Femur (tissue), 1 donor: ENCODE measurements at regions not wholly inside any gene's neighbourhood (a gene's known extent, or its start where the extent isn't known, plus 50 kb on each side); places are given as distances from the start of the nearest gene placed in this dataset.

Experiments used
- DNase-seq: peaks from one replicate; pipeline ENCODE4 v3.0.0-alpha.2; 2017

GRCh38 chr6:169937389-169938261 lies 186.2 kb downstream of the ERMARD start:
- no peak for DNase-seq

DNA sequence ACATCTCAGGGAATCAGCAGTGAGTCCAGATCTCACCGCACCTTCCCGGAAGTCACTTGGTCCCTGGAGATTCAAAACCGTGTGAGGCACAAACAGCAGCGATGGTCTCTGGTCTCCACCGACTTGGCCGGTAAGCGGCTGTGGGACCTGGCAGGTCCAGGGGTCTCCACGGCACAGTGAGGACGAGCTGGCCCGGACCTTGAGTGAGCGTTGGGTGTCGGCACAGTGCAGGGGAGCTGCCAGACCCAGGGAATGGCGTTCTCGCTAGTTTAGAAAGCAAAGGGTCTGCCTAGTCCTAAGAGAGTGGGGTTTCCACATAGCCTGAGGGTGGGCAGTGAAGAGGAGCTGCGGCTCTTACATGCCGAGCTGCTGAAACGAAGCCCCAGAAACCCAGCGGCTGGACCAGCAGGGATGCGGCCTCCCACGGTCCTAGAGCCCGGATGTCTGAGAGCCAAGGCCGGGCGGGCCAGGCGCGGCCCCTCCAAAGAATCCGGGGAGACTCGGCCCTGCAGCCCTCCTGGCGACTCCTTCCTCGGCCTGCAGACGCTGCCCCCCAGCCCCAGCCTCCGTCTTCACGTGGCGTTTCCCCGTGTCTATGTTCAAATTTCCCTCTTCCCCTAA lies 185.0 kb downstream of the ERMARD start:
- no peak for DNase-seq

DNA sequence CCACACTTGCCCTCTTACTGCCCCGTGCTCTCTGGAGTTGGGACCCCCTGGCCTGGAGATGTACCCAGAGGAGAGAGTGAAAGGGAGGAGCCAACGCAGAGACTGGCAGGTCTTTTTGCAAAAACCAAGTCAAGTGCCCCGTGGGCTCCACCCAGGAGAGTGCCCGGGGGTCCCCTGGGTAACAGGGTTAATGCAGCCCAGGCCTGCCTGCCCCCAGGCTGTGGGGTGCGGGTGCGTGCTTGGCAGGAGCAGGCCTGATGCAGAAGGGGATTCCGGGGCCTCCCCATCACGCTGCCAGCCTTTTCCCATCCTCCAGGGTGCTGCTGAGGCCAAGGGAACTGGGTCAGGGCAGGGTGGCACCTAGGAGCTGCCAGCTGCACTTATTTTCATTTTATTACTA lies 184.4 kb downstream of the ERMARD start:
- no peak for DNase-seq

GRCh38 chr6:169935348-169935718 lies 183.9 kb downstream of the ERMARD start:
- peak; percentile 72 for DNase-seq

DNA sequence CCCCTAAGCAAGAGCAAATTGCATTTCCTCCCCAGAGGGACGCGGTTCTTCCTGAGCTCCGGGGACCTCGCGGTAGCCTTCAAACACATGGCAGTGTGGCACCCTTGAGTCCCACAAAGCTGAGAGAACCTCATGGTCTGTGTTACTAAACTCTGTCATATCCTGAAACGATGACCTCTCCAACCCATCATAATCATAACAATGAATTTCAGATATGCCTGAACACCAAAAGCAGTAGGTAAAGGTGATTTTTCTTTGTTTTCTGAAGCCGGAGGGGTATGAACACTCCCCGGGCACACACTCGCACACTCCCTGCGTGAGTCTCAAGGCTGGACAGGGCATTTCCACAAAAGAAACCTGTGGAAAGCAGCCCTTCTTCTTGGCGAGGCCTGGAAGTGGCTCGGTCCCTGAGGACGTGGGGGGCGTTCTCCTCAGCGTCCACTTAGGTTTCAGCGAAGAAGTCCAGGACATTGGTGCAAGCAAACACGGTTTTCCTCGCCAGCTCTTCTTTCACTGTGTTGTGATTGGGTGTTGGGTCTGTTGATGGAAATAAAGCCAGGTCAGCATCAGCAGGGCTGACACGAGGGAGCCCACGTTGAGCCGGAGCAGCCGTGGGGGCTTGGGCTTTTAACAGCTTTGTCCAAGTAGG lies 183.4 kb downstream of the ERMARD start:
- no peak for DNase-seq

- DNase-seq: peak; percentile 76
Observed at GRCh38 chr6:169933839-169934698, 182.6 kb downstream of the ERMARD start.

DNA sequence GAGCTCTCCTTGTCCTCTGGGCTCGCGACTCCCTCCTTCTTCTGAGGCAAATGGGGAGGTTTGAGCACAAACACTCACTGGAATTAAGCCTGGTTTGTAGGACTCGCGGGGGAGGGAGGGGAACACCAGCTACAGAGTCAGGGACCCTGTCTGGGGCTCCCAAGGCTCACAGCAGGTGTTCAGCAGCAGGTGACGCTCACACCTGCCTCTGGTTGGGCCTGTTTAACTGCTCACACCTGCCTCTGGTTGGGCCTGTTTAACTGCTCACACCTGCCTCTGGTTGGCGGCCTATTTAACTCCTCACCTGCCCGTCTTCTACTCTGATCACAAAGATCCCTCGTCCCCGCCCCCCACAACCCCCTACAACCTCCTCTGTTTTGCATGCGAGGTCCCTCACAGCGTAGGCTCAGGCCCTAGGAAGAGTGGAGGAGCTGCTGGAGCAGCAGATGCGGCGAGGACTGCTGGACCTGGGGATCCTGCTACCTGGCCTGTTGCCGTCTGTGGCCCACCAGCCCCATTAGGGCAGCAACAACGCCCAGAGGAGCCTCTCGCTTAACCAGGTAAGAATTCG lies 181.9 kb downstream of the ERMARD start:
- no peak for DNase-seq

GRCh38 chr6:169932491-169932890 lies 181.1 kb downstream of the ERMARD start:
- no peak for DNase-seq

DNA sequence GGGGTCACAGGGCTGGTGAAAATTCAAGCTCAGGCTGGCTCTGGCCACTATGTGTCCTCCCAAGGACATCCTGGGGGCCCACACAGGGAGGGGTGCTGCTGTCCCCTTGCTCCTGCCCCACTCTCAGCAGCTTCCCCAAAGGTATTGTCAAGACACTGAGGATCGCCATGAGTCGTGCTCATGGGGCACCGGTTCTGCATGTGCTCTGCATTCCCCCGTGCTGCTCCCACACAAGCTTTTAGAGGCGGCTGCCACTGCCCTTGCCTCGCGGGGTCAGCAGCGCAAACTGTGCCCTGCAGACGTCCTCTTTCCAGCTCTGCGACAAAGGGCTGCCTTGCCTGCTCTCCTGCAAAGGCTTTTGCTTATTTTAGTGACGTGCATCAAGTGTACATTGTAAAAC lies 179.8 kb downstream of the ERMARD start:
- no peak for DNase-seq

DNA sequence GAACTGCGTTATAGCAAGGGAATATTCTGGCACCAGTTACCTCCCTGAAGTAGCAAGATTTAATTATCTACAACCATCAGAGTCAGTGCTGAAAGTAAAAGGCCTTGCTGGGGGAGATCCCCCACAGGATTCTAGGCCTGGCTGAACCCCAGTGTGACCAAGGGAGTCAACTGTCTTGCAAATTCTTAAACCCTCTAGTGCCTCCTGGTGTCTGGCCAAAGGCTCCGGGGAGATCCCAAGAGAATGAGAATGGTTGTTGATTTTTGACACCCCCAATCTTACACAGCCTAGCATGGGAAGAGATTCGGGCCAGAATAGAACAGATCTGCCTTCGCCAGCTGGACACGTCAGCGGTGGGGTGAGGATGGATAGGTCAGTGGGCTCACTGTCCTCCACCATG lies 179.4 kb downstream of the ERMARD start:
- no peak for DNase-seq

DNA sequence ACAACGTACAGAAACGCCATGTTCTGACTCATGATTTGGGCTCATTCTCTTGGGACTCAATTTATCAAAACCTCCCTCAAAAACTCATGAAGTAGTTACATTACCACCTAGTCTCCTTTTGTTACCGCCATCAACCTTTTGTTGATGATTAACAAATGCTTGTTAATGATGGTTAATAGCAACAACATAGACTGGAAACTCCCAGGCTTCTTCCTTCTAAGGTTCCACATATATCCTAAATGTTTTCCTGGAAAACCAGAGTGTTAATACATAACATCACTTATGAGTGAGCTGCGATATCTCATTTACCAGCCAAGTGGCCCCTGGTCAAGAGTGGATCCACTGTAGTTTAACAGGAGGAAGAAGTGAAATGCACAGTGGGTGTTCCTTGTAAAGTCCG lies 176.3 kb downstream of the ERMARD start:
- DNase-seq: no peak

DNA sequence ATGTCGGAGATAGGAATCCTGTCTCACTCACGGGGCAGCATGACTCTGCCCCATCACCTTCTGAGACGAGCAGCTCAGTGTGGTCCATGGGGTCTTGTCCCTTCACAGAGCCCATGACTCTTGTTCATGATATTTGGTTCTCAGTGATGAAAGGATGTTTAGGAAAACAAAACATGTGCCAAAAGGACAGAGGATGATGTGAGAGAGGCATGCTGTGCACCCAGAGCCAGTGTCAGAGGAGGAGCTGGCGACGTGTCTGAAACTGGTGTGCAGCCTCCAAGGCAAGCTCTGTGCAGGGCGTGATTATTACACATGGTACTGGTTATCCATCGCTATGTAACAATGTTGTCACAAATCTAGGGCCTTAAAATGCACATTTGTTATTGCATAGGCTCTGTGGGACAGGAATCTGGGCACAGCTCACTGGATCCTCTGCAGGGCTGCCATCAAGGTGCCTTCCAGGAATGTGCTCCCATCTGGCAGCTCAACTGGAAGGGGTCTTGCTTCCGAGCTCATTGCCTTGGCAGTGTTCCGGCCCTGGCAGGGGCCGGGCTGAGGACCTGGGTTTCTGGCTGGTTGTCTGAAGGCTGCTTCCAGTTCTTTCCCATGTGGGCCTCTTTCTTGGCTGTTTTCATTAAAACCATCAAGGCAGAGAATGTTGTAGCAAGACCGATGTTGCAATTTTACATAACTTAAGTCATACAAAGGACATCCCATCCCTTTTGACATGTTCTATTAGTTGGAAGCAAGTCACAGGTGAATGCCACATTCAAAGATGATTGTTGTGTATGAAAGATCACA lies 175.4 kb downstream of the ERMARD start:
- DNase-seq: no peak

GRCh38 chr6:169923468-169924464 lies 172.3 kb downstream of the ERMARD start:
- DNase-seq: no peak

GRCh38 chr6:169921853-169922824 lies 170.7 kb downstream of the ERMARD start:
- DNase-seq: peak; percentile 59

DNA sequence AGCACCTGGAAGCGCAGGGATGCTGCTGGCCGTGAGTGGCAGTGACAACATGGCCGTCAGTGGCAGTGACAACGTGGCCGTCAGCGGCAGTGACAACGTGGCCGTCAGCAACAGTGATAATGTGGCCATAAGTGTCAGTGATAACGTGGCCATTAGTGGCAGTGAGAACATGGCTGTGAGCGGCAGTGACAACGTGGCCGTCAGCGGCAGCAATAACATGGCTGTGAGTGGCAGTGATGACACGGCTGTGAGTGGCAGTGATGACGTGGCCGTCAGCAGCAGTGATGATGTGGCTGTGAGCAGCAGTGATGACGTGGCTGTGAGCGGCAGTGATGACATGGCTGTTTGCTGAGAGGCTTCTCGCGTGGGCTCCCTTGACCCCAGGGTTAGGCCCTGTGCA lies 169.8 kb downstream of the ERMARD start:
- no peak for DNase-seq

DNA sequence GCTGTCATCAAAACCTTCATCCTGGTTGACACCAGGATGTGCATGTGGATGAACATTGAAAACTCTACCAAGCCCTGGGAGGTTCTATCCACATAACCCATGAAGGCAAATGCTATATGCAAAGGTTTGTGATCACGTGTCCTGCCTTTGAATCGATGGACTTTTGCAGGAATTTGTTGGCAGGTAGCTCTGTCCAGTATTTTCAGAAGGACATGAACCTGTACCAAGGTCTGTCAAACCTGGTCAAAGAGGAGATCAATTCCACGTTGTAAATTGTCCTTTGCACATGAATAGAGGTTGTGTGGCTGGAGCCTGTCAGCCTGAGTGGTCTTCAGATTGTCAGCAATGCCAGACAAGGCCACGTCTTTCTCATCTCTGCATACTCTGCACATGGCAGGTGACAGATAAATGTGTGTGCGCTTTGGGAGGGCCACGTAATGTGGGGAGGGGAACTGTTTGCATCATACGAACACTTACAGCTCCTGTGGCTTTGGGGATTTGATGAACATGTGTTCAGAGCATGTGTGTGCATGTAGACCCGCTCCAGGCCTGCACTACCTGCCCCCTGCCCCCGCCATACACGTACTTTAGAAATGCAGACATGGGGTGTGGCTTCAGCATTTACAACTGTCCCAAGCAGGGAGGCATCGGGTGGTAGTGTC lies 169.1 kb downstream of the ERMARD start:
- DNase-seq: no peak

DNA sequence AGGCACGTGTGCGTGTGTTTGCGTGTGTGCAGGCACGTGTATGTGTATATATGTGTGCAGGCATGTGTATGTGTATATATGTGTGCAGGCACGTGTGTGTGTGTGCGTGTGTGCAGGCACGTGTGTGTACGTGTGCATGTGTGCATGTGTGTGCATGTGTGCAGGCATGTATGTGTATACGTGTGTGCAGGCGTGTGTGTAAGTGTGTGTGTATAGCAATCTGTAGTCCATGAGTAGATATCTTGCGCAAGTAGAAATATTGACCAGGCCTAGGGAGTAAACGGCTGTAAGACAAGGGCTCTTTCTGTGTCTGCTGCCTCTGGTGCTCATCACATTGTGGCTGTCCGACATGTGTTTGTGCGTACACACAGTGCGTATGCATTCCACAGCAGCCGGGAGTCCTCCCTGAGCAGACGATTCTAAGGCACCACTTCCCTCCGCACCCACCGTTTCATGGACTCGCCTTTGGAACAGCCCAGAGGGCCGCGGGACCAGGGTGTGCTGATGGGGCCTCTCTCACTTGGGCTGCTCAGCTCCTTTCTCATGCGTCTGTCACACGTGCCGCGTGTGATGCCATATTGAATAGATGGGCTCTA lies 167.6 kb downstream of the ERMARD start:
- DNase-seq: no peak

GRCh38 chr6:169918239-169918953 lies 167.0 kb downstream of the ERMARD start:
- DNase-seq: no peak
